HEK293 (cell line): ENCODE measurements at regions not wholly inside any gene's neighbourhood (a gene's known extent, or its start where the extent isn't known, plus 50 kb on each side); places are given as distances from the start of the nearest gene placed in this dataset.

Experiments
- KLF17 ChIP-seq: fragments of 450-650 bp; formaldehyde crosslinking; IDR thresholded peaks from 2 replicates; pipeline ENCODE4 v1.5.1; 2016; ENCODE audit warnings: missing biosample characterization, missing genetic modification characterization
- YY2 ChIP-seq: fragments of 450-650 bp; formaldehyde crosslinking; IDR thresholded peaks from 2 replicates; pipeline ENCODE4 v1.5.1; 2016; ENCODE audit warnings: missing biosample characterization, missing genetic modification characterization
- ZBTB17 ChIP-seq: fragments of 450-650 bp; formaldehyde crosslinking; IDR thresholded peaks from 2 replicates; pipeline ENCODE4 v1.5.1; 2016; ENCODE audit warnings: missing biosample characterization, missing genetic modification characterization
- ZFP37 ChIP-seq: fragments of 450-650 bp; formaldehyde crosslinking; IDR thresholded peaks from 2 replicates; pipeline ENCODE4 v1.5.1; 2016; ENCODE audit warnings: missing biosample characterization, missing genetic modification characterization
- ZNF138 ChIP-seq: fragments of 450-650 bp; formaldehyde crosslinking; IDR thresholded peaks from 2 replicates; pipeline ENCODE4 v1.5.1; 2016; ENCODE audit warnings: missing biosample characterization, missing genetic modification characterization, borderline replicate concordance
- ZNF19 ChIP-seq: fragments of 450-650 bp; formaldehyde crosslinking; IDR thresholded peaks from 2 replicates; pipeline ENCODE4; 2016; ENCODE audit warnings: missing biosample characterization, missing genetic modification characterization, low read depth
- ZNF354C ChIP-seq: fragments of 450-650 bp; formaldehyde crosslinking; IDR thresholded peaks from 2 replicates; pipeline ENCODE4 v1.5.1; 2016; ENCODE audit warnings: missing biosample characterization, missing genetic modification characterization, low read depth, borderline replicate concordance
- ZNF513 ChIP-seq: fragments of 450-650 bp; IDR thresholded peaks from 2 replicates; pipeline ENCODE4 v1.5.1; 2018; ENCODE audit warnings: missing biosample characterization, missing genetic modification characterization
- ZNF747 ChIP-seq: fragments of 450-650 bp; formaldehyde crosslinking; IDR thresholded peaks from 2 replicates; pipeline ENCODE4 v1.5.1; 2016; ENCODE audit warnings: missing biosample characterization, missing genetic modification characterization
- TF ChIP-seq, protein P1 (sequence below): fragments of 450-650 bp; formaldehyde crosslinking; IDR thresholded peaks from 2 replicates; pipeline ENCODE4 v1.5.1; 2016; ENCODE audit warnings: missing biosample characterization, missing genetic modification characterization

GRCh38 chr2:163043201-163043600, 204.6 kb upstream of the KCNH7 start:
- TF ChIP-seq, protein P1, sequence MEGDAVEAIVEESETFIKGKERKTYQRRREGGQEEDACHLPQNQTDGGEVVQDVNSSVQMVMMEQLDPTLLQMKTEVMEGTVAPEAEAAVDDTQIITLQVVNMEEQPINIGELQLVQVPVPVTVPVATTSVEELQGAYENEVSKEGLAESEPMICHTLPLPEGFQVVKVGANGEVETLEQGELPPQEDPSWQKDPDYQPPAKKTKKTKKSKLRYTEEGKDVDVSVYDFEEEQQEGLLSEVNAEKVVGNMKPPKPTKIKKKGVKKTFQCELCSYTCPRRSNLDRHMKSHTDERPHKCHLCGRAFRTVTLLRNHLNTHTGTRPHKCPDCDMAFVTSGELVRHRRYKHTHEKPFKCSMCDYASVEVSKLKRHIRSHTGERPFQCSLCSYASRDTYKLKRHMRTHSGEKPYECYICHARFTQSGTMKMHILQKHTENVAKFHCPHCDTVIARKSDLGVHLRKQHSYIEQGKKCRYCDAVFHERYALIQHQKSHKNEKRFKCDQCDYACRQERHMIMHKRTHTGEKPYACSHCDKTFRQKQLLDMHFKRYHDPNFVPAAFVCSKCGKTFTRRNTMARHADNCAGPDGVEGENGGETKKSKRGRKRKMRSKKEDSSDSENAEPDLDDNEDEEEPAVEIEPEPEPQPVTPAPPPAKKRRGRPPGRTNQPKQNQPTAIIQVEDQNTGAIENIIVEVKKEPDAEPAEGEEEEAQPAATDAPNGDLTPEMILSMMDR (tag by site-specific recombination) = no peak
- TF ChIP-seq ZNF138 (tag by site-specific recombination) (no peak), ZNF747 (tag by site-specific recombination) (no peak), ZBTB17 (tag by site-specific recombination) (no peak), ZNF354C (tag by site-specific recombination) (no peak), KLF17 (tag by site-specific recombination) (no peak), ZNF513 (no peak), YY2 (tag by site-specific recombination) (no peak), ZFP37 (tag by site-specific recombination) (no peak), ZNF19 (no peak)
